Right renal cortex interstitium (tissue), 3 donors: ENCODE measurements at regions not wholly inside any gene's neighbourhood (a gene's known extent, or its start where the extent isn't known, plus 50 kb on each side); places are given as distances from the start of the nearest gene placed in this dataset.
"Not testable (repeated sequence)": the region's sequence is repeated elsewhere in the genome, so short reads cannot be mapped to it uniquely, and the experiment has no call there.

Source experiments
- DNase-seq, 3 donors: peaks; one replicate each; pipeline ENCODE4 v3.0.0-alpha.2; 2013; ENCODE audit warnings: low read depth in 3 of 3, low spot score in 2 of 3

- peak in 2 of 3 donors; percentile 9 to 23 for DNase-seq
These were observed 60.0 kb upstream of the BANK1 start for GRCh38 chr4:101730291-101731117.

GRCh38 chr4:101727238-101727637 is 63.3 kb upstream of the BANK1 start:
- no peak for DNase-seq

- DNase-seq, result no peak
These were observed 66.4 kb upstream of the BANK1 start for GRCh38 chr4:101724093-101724492.

GRCh38 chr4:101718810-101719209 is 71.7 kb upstream of the BANK1 start:
- no peak for DNase-seq

- DNase-seq, result no peak
These were observed 78.8 kb upstream of the BANK1 start for GRCh38 chr4:101711590-101712260.

- no peak for DNase-seq
These were observed 79.7 kb upstream of the BANK1 start for GRCh38 chr4:101710806-101711205.

GRCh38 chr4:101708293-101709039 is 82.1 kb upstream of the BANK1 start:
- no peak for DNase-seq

- DNase-seq, result no peak
These were observed 82.9 kb upstream of the BANK1 start for GRCh38 chr4:101707596-101707995.

GRCh38 chr4:101706535-101707057 is 83.9 kb upstream of the BANK1 start:
- DNase-seq, result no peak

- DNase-seq, result no peak
These were observed 89.0 kb upstream of the BANK1 start for GRCh38 chr4:101701551-101701950.

- no peak for DNase-seq
These were observed 90.9 kb upstream of the BANK1 start for GRCh38 chr4:101699441-101700124.

GRCh38 chr4:101697266-101697665 is 93.3 kb upstream of the BANK1 start:
- no peak for DNase-seq

GRCh38 chr4:101696276-101697010 is 94.1 kb upstream of the BANK1 start:
- DNase-seq, result no peak

GRCh38 chr4:101695176-101695575 is 95.4 kb upstream of the BANK1 start:
- DNase-seq, result no peak

- not testable (repeated sequence) for DNase-seq
These were observed 96.1 kb upstream of the BANK1 start for GRCh38 chr4:101694403-101694802.

- no peak for DNase-seq
These were observed 96.6 kb upstream of the BANK1 start for GRCh38 chr4:101693842-101694398.

GRCh38 chr4:101689220-101689619 is 101.3 kb upstream of the BANK1 start:
- no peak for DNase-seq

- no peak for DNase-seq
These were observed 105.4 kb upstream of the BANK1 start for GRCh38 chr4:101685126-101685525.

GRCh38 chr4:101682946-101683345 is 107.6 kb upstream of the BANK1 start:
- DNase-seq, result no peak

GRCh38 chr4:101678180-101678579 is 112.3 kb upstream of the BANK1 start:
- DNase-seq, result no peak
